GM12878 (cell line): ENCODE measurements at regions not wholly inside any gene's neighbourhood (a gene's known extent, or its start where the extent isn't known, plus 50 kb on each side); places are given as distances from the start of the nearest gene placed in this dataset.

Experiments used
- ATAC-seq: fragments of 200-7000 bp; cut with Tn5 transposase; 3 replicates; pipeline ENCODE4 v1.9.1; 2020; ENCODE audit warnings: mild to moderate bottlenecking, moderate library complexity
- BruUV-seq: library from RNA; stranded (reverse); fragments of 400-500 nt; replicated peaks from 2 replicates; lab custom pipeline; 2021; lab: Mats Ljungman, UMichigan
- CTCF ChIA-PET: fragments of 300-600 bp; sonication (Branson Sonifier 250); formaldehyde crosslinking; extraction: SDS; loops from one replicate; lab custom pipeline; 2021; ENCODE audit warnings: inconsistent platforms; lab: Yijun Ruan, JAX
- POLR2A ChIA-PET: fragments of 350-600 bp; formaldehyde crosslinking; extraction: SDS; loops from one replicate; lab custom pipeline; 2021; ENCODE audit warnings: inconsistent platforms; lab: Charles Lee
- RAD21 ChIA-PET: fragments of 300-600 bp; sonication (Branson Sonifier 250); formaldehyde crosslinking; loops from one replicate; lab custom pipeline; 2023; ENCODE audit warnings: antibody characterized with exemption; ENCODE audit not compliant: unreplicated experiment; lab: Charles Lee
- SMC1A ChIA-PET: fragments of 300-600 bp; sonication (Branson Sonifier 250); formaldehyde crosslinking; loops from one replicate; lab custom pipeline; 2023; ENCODE audit not compliant: unreplicated experiment, uncharacterized antibody; lab: Charles Lee
- DNase-seq: peaks from one replicate; pipeline ENCODE4 v3.0.0-alpha.2; 2011; ENCODE audit warnings: low read depth, low spot score
- FAIRE-seq: peaks from 3 replicates; lab custom pipeline; 2011; peaks lifted over from hg19 to GRCh38; lab: Jason Lieb, UNC
- H2AFZ ChIP-seq: 2 replicates; pipeline ENCODE4 v1.6.0; 2011; ENCODE audit warnings: low read depth, low read length, control low read depth; ENCODE audit not compliant: control insufficient read depth
- H3K27ac ChIP-seq: 2 replicates; pipeline ENCODE4 v1.5.1; 2011; ENCODE audit warnings: control low read depth; ENCODE audit not compliant: control insufficient read depth, insufficient read depth
- H3K27me3 ChIP-seq, 2 experiments: replicated peaks in 1 of 2; 2 replicates each; pipeline versions ENCODE4 v1.6.0 to v1.6.1; 2011; ENCODE audit warnings: low read length in 1 of 2; ENCODE audit not compliant: control insufficient read depth in 2 of 2, insufficient read depth in 2 of 2
- H3K36me3 ChIP-seq, 2 experiments: 2 replicates each; pipeline ENCODE4 v1.5.1; 2011; ENCODE audit warnings: low read length in 1 of 2; ENCODE audit not compliant: control insufficient read depth in 2 of 2, insufficient read depth in 2 of 2
- H3K4me1 ChIP-seq: 2 replicates; pipeline ENCODE4 v1.6.1; 2011; ENCODE audit warnings: mild to moderate bottlenecking, low read length, moderate library complexity, mixed read lengths; ENCODE audit not compliant: control insufficient read depth, insufficient read depth
- H3K4me2 ChIP-seq: 2 replicates; pipeline ENCODE4 v1.6.0; 2011; ENCODE audit warnings: control low read depth; ENCODE audit not compliant: control insufficient read depth, insufficient read depth
- H3K4me3 ChIP-seq: fragments of 200-600 bp; sonication (generic); 2 replicates; pipeline ENCODE4 v1.5.1; 2016
- H3K79me2 ChIP-seq: 2 replicates; pipeline ENCODE4 v1.6.0; 2011; ENCODE audit warnings: low read length; ENCODE audit not compliant: control insufficient read depth, insufficient read depth
- H3K9ac ChIP-seq: 2 replicates; pipeline ENCODE4 v1.8.0; 2011; ENCODE audit warnings: low read length, control low read depth, mixed read lengths; ENCODE audit not compliant: control insufficient read depth, insufficient read depth
- H3K9me3 ChIP-seq: replicated peaks from 3 replicates; pipeline ENCODE4 v1.5.1; 2011; ENCODE audit warnings: mild to moderate bottlenecking, low read length; ENCODE audit not compliant: control insufficient read depth, insufficient read depth
- H4K20me1 ChIP-seq: 2 replicates; pipeline ENCODE4 v1.6.0; 2011; ENCODE audit not compliant: control insufficient read depth, insufficient read depth
- BHLHE40 ChIP-seq, 2 experiments: fragments of 450-650 bp in 1 of 2; IDR thresholded peaks; 2 replicates each; pipeline ENCODE4 v1.6.1; 2011 to 2017; ENCODE audit warnings: low read depth in 2 of 2, borderline replicate concordance in 1 of 2, improper control_type of control experiment in 1 of 2, low read length in 1 of 2, mild to moderate bottlenecking in 1 of 2
- BMI1 ChIP-seq: fragments of 450-650 bp; IDR thresholded peaks from 2 replicates; pipeline ENCODE4 v1.6.1; 2016; ENCODE audit warnings: mild to moderate bottlenecking, moderate library complexity, borderline replicate concordance
- CHD1 ChIP-seq: IDR thresholded peaks from 2 replicates; pipeline ENCODE4 v1.6.1; 2012; ENCODE audit warnings: low read depth, low read length, improper control_type of control experiment
- CHD4 ChIP-seq: fragments of 200-600 bp; sonication (generic); IDR thresholded peaks from 2 replicates; pipeline ENCODE4 v1.6.1; 2016; ENCODE audit warnings: mild to moderate bottlenecking
- E2F4 ChIP-seq: IDR thresholded peaks from 2 replicates; pipeline ENCODE4 v1.6.1; 2012; ENCODE audit warnings: low read depth, low read length, improper control_type of control experiment
- ELK1 ChIP-seq: IDR thresholded peaks from 2 replicates; pipeline ENCODE4 v1.6.1; 2012; ENCODE audit warnings: low read depth, low read length, improper control_type of control experiment
- FOXK2 ChIP-seq: fragments of 450-650 bp; IDR thresholded peaks from 2 replicates; pipeline ENCODE4 v1.6.1; 2017; ENCODE audit warnings: mild to moderate bottlenecking, moderate library complexity
- HDAC2 ChIP-seq: fragments of 200-600 bp; sonication (generic); IDR thresholded peaks from 2 replicates; pipeline ENCODE4 v1.6.1; 2017
- IRF3 ChIP-seq: fragments of 450-650 bp; IDR thresholded peaks from 2 replicates; pipeline ENCODE4 v1.6.1; 2014; ENCODE audit warnings: mild to moderate bottlenecking
- JUNB ChIP-seq: IDR thresholded peaks from 2 replicates; pipeline ENCODE4 v1.6.1; 2016; ENCODE audit warnings: antibody characterized with exemption, mild to moderate bottlenecking
- MYC ChIP-seq: IDR thresholded peaks from 2 replicates; pipeline ENCODE4 v1.6.1; 2011; ENCODE audit warnings: mild to moderate bottlenecking, low read length, moderate library complexity, inconsistent platforms; ENCODE audit not compliant: insufficient read depth, insufficient replicate concordance, insufficient read length, severe bottlenecking
- SREBF1 ChIP-seq: IDR thresholded peaks from 2 replicates; pipeline ENCODE4 v1.6.1; 2012; ENCODE audit warnings: mild to moderate bottlenecking, low read length
- SRF ChIP-seq, 2 experiments: IDR thresholded peaks; 2 replicates each; pipeline ENCODE4 v1.6.1; 2011; ENCODE audit warnings: low read depth in 2 of 2, low read length in 2 of 2, mild to moderate bottlenecking in 1 of 2, moderate library complexity in 1 of 2
- SUZ12 ChIP-seq: fragments of 200-600 bp; sonication (generic); IDR thresholded peaks from one replicate; pipeline ENCODE4 v1.6.1; 2018; ENCODE audit warnings: antibody characterized with exemption, mild to moderate bottlenecking; ENCODE audit not compliant: unreplicated experiment
- ZNF207 ChIP-seq: fragments of 450-650 bp; IDR thresholded peaks from 2 replicates; pipeline ENCODE4 v1.6.1; 2014; ENCODE audit warnings: antibody characterized with exemption, mild to moderate bottlenecking, borderline replicate concordance
- ZSCAN29 ChIP-seq: fragments of 450-650 bp; IDR thresholded peaks from 2 replicates; pipeline ENCODE4 v1.6.1; 2017; ENCODE audit warnings: mild to moderate bottlenecking, moderate library complexity
- WGBS: methylation state at CpG from one replicate; pipeline ENCODE4 v1.1.6; 2016; ENCODE audit warnings: low lambda C conversion rate; ENCODE audit not compliant: insufficient replicate concordance, insufficient coverage; ENCODE audit errors: missing lambda C conversion rate; 5-methylcytosine and 5-hydroxymethylcytosine counted together
- in situ Hi-C: fragments of 300-500 bp; cut with MboI; formaldehyde crosslinking; loops from 9 replicates; pipeline ENCODE4 v1.14.3; 2018; ENCODE audit warnings: mixed read lengths
- intact Hi-C: fragments of 100-400 bp; cut with micrococcal nuclease; formaldehyde crosslinking; loops from one replicate; pipeline ENCODE4 v1.14.2; 2022; ENCODE audit not compliant: unreplicated experiment

- POLR2A ChIA-PET, result no interaction called here
- Histone ChIP-seq H3K27ac (no peak overlapping the region), H3K9me3 (no peaks in the 10 kb centered on the region), H2AFZ (no peak overlapping the region), H3K27me3 (no peaks in the 10 kb centered on the region), H4K20me1 (no peaks in the 10 kb centered on the region), H3K4me2 (no peak overlapping the region), H3K4me1 (no peaks in the 10 kb centered on the region), H3K36me3 (no peaks in the 10 kb centered on the region), H3K9ac (no peak overlapping the region), H3K4me3 (no peak overlapping the region), H3K79me2 (no peaks in the 10 kb centered on the region)
- CTCF ChIA-PET, result no interaction called here
- no TSS peak for BruUV-seq
- SMC1A ChIA-PET, result no interaction called here
- intact Hi-C loops, result no loop called here
- no peak for TF ChIP-seq CHD4
- TF ChIP-seq JUNB, result no peak
- no peak for TF ChIP-seq BMI1
- TF ChIP-seq BHLHE40 (IDR thresholded peaks at IDR 0.05; ENCODE audit: borderline replicate concordance in 1 of 2, low read depth in 2 of 2, low read length in 1 of 2), result no peak
- TF ChIP-seq E2F4, result no peak
- no peak for TF ChIP-seq IRF3
- no peak for TF ChIP-seq FOXK2
- TF ChIP-seq ZSCAN29, result no peak
- TF ChIP-seq SREBF1, result no peak
- TF ChIP-seq ELK1, result no peak
- no peak for TF ChIP-seq SUZ12
- TF ChIP-seq MYC, result no peak
- no peak for TF ChIP-seq CHD1
- TF ChIP-seq HDAC2, result no peak
- no peak for TF ChIP-seq SRF (IDR thresholded peaks at IDR 0.05; ENCODE audit: low read depth in 2 of 2, low read length in 2 of 2)
- no peak for TF ChIP-seq ZNF207
- DNase-seq, result no peak
- FAIRE-seq, result no peak
- RAD21 ChIA-PET, result no interaction called here
- in situ Hi-C loops, result no loop called here
- no peak for ATAC-seq
- WGBS, result 0% methylated on average over 1 of the region's 1 CpG
These were observed 182.6 kb upstream of the NOX3 start for GRCh38 chr6:155638200-155638599.
